ENCODE measurements at regions not wholly inside any gene's neighbourhood (a gene's known extent, or its start where the extent isn't known, plus 50 kb on each side); places are given as distances from the start of the nearest gene placed in this dataset.

DNA sequence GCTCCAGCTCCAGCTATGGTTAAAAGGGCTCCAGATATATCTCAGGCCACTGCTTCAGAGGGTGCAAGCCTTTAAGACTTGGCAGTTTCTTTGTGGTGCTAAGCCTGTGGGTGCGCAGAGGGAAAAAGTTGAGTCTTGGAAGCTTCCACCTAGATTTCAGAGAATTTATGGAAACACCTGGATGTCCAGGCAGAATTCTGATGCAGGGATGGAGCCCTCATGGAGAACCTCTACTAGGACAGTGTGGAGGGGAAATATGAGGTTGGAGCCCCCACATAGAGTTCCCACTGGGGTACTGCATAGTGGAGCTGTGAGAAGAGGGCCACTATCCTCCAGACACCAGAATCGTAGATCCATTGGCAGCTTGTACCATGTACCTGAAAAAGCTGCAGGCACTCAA is 69.9 kb downstream of the SDR9C7 start:
- TF ChIP-seq, protein P1, sequence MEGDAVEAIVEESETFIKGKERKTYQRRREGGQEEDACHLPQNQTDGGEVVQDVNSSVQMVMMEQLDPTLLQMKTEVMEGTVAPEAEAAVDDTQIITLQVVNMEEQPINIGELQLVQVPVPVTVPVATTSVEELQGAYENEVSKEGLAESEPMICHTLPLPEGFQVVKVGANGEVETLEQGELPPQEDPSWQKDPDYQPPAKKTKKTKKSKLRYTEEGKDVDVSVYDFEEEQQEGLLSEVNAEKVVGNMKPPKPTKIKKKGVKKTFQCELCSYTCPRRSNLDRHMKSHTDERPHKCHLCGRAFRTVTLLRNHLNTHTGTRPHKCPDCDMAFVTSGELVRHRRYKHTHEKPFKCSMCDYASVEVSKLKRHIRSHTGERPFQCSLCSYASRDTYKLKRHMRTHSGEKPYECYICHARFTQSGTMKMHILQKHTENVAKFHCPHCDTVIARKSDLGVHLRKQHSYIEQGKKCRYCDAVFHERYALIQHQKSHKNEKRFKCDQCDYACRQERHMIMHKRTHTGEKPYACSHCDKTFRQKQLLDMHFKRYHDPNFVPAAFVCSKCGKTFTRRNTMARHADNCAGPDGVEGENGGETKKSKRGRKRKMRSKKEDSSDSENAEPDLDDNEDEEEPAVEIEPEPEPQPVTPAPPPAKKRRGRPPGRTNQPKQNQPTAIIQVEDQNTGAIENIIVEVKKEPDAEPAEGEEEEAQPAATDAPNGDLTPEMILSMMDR (IDR thresholded peaks at IDR 0.05; ENCODE audit: low read depth, low read length, poor library complexity, severe bottlenecking), result no peak
- TF ChIP-seq EZH2phosphoT487 (IDR thresholded peaks at IDR 0.05; ENCODE audit: borderline replicate concordance, low read length), result no peak
